Neural cell (in vitro differentiated cells): ENCODE measurements at regions not wholly inside any gene's neighbourhood (a gene's known extent, or its start where the extent isn't known, plus 50 kb on each side); places are given as distances from the start of the nearest gene placed in this dataset.

ENCODE experiments used
- H2AFZ ChIP-seq: fragments of 200-600, 300-800 bp; sonication (generic), shearing (Covaris generic); 2 replicates; pipeline ENCODE4 v1.6.0; 2014; ENCODE audit warnings: low read depth, mild to moderate bottlenecking, antibody characterized with exemption, low read length, moderate library complexity
- H3F3A ChIP-seq: fragments of 200-600 bp; shearing (Covaris generic); 2 replicates; pipeline ENCODE4 v1.6.1; 2016; ENCODE audit warnings: mild to moderate bottlenecking, moderate library complexity, mixed read lengths, antibody characterized with exemption, low read length; ENCODE audit not compliant: insufficient read depth, poor library complexity, severe bottlenecking
- H3K27ac ChIP-seq: fragments of 200-600, 300-800 bp; sonication (generic), shearing (Covaris generic); 2 replicates; pipeline ENCODE4 v1.5.1; 2014; ENCODE audit warnings: mild to moderate bottlenecking, low read length, moderate library complexity
- H3K27me3 ChIP-seq: fragments of 300-800, 200-600 bp; sonication (generic), shearing (Covaris generic); 2 replicates; pipeline ENCODE4 v1.6.0; 2014; ENCODE audit warnings: mild to moderate bottlenecking, low read depth, low read length, moderate library complexity; ENCODE audit not compliant: insufficient read depth
- H3K36me3 ChIP-seq: fragments of 300-800, 200-600 bp; sonication (generic), shearing (Covaris generic); 2 replicates; pipeline ENCODE4 v1.5.1; 2014; ENCODE audit warnings: mild to moderate bottlenecking, antibody characterized with exemption, low read length, moderate library complexity; ENCODE audit not compliant: insufficient read depth
- H3K4me2 ChIP-seq: fragments of 300-800, 200-600 bp; sonication (generic), shearing (Covaris generic); 2 replicates; pipeline ENCODE4 v1.6.0; 2014; ENCODE audit warnings: mild to moderate bottlenecking, low read length
- H3K4me3 ChIP-seq: fragments of 300-800, 200-600 bp; sonication (generic), shearing (Covaris generic); 2 replicates; pipeline ENCODE4 v1.5.1; 2014; ENCODE audit warnings: mild to moderate bottlenecking, low read length, moderate library complexity
- H3K79me2 ChIP-seq: fragments of 200-600 bp; shearing (Covaris generic); replicated peaks from 2 replicates; pipeline ENCODE4 v1.6.0; 2014; ENCODE audit warnings: mild to moderate bottlenecking, low read length, moderate library complexity; ENCODE audit not compliant: insufficient read depth
- H3K9ac ChIP-seq: fragments of 300-800, 200-600 bp; sonication (generic), shearing (Covaris generic); 2 replicates; pipeline ENCODE4 v1.6.1; 2016; ENCODE audit warnings: mild to moderate bottlenecking, low read length, mixed read lengths
- H3K9me2 ChIP-seq: fragments of 200-600 bp; shearing (Covaris generic); 2 replicates; pipeline ENCODE4 v1.6.1; 2016; ENCODE audit warnings: mild to moderate bottlenecking, low read length, mixed read lengths; ENCODE audit not compliant: insufficient read depth
- H3K9me3 ChIP-seq: fragments of 200-600, 300-800 bp; sonication (generic), shearing (Covaris generic); 2 replicates; pipeline ENCODE4 v1.6.1; 2016; ENCODE audit warnings: mild to moderate bottlenecking, mixed run types, low read length, moderate library complexity, mixed read lengths
- H4K20me1 ChIP-seq: fragments of 200-600 bp; shearing (Covaris generic); 2 replicates; pipeline ENCODE4 v1.6.1; 2016; ENCODE audit warnings: mild to moderate bottlenecking, mixed run types; ENCODE audit not compliant: insufficient read depth
- CTCF ChIP-seq: fragments of 450-650 bp; IDR thresholded peaks from 2 replicates; pipeline ENCODE4 v1.5.1; 2014; ENCODE audit warnings: antibody characterized with exemption, mild to moderate bottlenecking, moderate library complexity; ENCODE audit not compliant: poor library complexity, severe bottlenecking
- EP300 ChIP-seq: fragments of 450-650 bp; conservative IDR thresholded peaks from 2 replicates; pipeline ENCODE4 v1.6.1; 2014; ENCODE audit warnings: antibody characterized with exemption, mild to moderate bottlenecking, moderate library complexity; ENCODE audit not compliant: poor library complexity, severe bottlenecking
- EZH2 ChIP-seq: fragments of 200-600, 300-800 bp; shearing (Covaris generic), sonication (generic); IDR thresholded peaks from 2 replicates; pipeline ENCODE4 v1.6.1; 2014; ENCODE audit warnings: antibody characterized with exemption, low read length, borderline replicate concordance, mild to moderate bottlenecking; ENCODE audit not compliant: insufficient read depth, poor library complexity, severe bottlenecking
- MXI1 ChIP-seq: fragments of 450-650 bp; conservative IDR thresholded peaks from 2 replicates; pipeline ENCODE4 v1.6.1; 2014; ENCODE audit warnings: antibody characterized with exemption, mild to moderate bottlenecking; ENCODE audit not compliant: poor library complexity, severe bottlenecking
- POLR2AphosphoS5 ChIP-seq: IDR thresholded peaks from 2 replicates; pipeline ENCODE4 v1.6.1; 2012
- RAD21 ChIP-seq: fragments of 450-650 bp; conservative IDR thresholded peaks from 2 replicates; pipeline ENCODE4 v1.6.1; 2014; ENCODE audit warnings: antibody characterized with exemption, mild to moderate bottlenecking, moderate library complexity
- SMC3 ChIP-seq: fragments of 450-650 bp; conservative IDR thresholded peaks from 2 replicates; pipeline ENCODE4 v1.6.1; 2014; ENCODE audit warnings: antibody characterized with exemption, mild to moderate bottlenecking, moderate library complexity; ENCODE audit not compliant: poor library complexity
- TAF1 ChIP-seq: IDR thresholded peaks from 2 replicates; pipeline ENCODE4 v1.6.1; 2012; ENCODE audit warnings: low read depth
- TF ChIP-seq, protein P1 (sequence below): IDR thresholded peaks from 2 replicates; pipeline ENCODE4 v1.6.1; 2012; ENCODE audit warnings: borderline replicate concordance

DNA sequence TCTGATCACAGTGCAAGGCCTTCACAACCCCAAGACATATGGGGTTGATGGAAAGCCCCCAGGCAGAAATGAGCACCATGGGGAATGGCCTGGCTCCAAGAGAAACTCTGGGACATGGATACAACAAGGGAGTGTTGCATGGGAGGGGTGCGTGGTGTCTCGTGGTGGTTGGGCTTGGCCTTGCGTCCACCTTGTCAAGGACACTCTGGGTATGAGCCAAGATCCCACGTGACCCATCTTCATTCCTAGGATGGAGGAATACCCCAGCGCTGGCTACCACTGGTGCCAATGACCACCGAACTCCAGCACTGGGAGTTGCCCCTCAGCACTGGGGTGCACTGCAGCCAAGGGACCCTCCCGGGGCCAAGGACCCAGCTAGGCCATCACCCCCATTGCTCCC lies 267.5 kb upstream of the AGTR2 start:
- no peak overlapping the region for H3K9ac ChIP-seq
- H3K36me3 ChIP-seq = no peaks in the 10 kb centered on the region
- no peak overlapping the region for H3K4me3 ChIP-seq
- no peaks in the 10 kb centered on the region for H3K9me2 ChIP-seq
- H3K79me2 ChIP-seq = no peaks in the 10 kb centered on the region
- no peak overlapping the region for H3K4me2 ChIP-seq
- no peaks in the 10 kb centered on the region for H3K9me3 ChIP-seq
- H3F3A ChIP-seq = no peaks in the 10 kb centered on the region
- H3K27ac ChIP-seq = no peak overlapping the region
- no peak overlapping the region for H2AFZ ChIP-seq
- H3K27me3 ChIP-seq = no peaks in the 10 kb centered on the region
- TF ChIP-seq POLR2AphosphoS5 (no peak), RAD21 (no peak), SMC3 (no peak), TAF1 (no peak), CTCF (no peak), MXI1 (no peak), EZH2 (no peak), EP300 (no peak)
- TF ChIP-seq, protein P1, sequence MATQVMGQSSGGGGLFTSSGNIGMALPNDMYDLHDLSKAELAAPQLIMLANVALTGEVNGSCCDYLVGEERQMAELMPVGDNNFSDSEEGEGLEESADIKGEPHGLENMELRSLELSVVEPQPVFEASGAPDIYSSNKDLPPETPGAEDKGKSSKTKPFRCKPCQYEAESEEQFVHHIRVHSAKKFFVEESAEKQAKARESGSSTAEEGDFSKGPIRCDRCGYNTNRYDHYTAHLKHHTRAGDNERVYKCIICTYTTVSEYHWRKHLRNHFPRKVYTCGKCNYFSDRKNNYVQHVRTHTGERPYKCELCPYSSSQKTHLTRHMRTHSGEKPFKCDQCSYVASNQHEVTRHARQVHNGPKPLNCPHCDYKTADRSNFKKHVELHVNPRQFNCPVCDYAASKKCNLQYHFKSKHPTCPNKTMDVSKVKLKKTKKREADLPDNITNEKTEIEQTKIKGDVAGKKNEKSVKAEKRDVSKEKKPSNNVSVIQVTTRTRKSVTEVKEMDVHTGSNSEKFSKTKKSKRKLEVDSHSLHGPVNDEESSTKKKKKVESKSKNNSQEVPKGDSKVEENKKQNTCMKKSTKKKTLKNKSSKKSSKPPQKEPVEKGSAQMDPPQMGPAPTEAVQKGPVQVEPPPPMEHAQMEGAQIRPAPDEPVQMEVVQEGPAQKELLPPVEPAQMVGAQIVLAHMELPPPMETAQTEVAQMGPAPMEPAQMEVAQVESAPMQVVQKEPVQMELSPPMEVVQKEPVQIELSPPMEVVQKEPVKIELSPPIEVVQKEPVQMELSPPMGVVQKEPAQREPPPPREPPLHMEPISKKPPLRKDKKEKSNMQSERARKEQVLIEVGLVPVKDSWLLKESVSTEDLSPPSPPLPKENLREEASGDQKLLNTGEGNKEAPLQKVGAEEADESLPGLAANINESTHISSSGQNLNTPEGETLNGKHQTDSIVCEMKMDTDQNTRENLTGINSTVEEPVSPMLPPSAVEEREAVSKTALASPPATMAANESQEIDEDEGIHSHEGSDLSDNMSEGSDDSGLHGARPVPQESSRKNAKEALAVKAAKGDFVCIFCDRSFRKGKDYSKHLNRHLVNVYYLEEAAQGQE = no peak
- H4K20me1 ChIP-seq = no peaks in the 10 kb centered on the region

DNA sequence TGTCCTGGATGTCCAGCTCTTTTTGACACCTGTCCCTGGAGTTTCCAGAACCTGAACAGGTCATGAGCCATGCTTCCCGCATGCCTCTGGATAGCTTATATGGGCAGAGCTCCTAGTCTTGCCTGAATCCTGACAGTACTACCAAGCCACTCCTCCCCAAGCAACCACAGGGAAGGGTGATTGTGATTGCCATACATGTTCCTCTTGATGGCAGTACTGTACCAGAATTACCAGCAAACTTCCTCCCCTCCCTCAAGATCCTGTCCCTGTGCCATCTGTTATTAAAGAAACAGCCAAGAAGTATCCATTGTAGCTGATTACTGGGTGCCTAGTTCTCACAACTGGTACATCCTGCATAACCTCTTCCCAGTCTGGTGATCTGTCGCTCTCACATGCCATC lies 264.3 kb upstream of the AGTR2 start:
- no peaks in the 10 kb centered on the region for H3F3A ChIP-seq
- no peaks in the 10 kb centered on the region for H3K9me2 ChIP-seq
- no peaks in the 10 kb centered on the region for H4K20me1 ChIP-seq
- H3K4me3 ChIP-seq = no peak overlapping the region
- no peak overlapping the region for H2AFZ ChIP-seq
- H3K9ac ChIP-seq = no peak overlapping the region
- H3K27ac ChIP-seq = no peak overlapping the region
- TF ChIP-seq EZH2 (no peak), POLR2AphosphoS5 (no peak), MXI1 (no peak), TAF1 (no peak), SMC3 (no peak), CTCF (no peak), EP300 (no peak), RAD21 (no peak)
- TF ChIP-seq, protein P1 = no peak
- no peaks in the 10 kb centered on the region for H3K36me3 ChIP-seq
- H3K9me3 ChIP-seq = no peaks in the 10 kb centered on the region
- no peak overlapping the region for H3K4me2 ChIP-seq
- no peaks in the 10 kb centered on the region for H3K79me2 ChIP-seq
- H3K27me3 ChIP-seq = no peaks in the 10 kb centered on the region
